GM19452 (cell line): ENCODE measurements at regions not wholly inside any gene's neighbourhood (a gene's known extent, or its start where the extent isn't known, plus 50 kb on each side); places are given as distances from the start of the nearest gene placed in this dataset.

Experiments used
- ATAC-seq: cut with Tn5 transposase; IDR thresholded peaks from one replicate; pipeline ENCODE4 v1.9.1; 2021; ENCODE audit not compliant: unreplicated experiment

DNA sequence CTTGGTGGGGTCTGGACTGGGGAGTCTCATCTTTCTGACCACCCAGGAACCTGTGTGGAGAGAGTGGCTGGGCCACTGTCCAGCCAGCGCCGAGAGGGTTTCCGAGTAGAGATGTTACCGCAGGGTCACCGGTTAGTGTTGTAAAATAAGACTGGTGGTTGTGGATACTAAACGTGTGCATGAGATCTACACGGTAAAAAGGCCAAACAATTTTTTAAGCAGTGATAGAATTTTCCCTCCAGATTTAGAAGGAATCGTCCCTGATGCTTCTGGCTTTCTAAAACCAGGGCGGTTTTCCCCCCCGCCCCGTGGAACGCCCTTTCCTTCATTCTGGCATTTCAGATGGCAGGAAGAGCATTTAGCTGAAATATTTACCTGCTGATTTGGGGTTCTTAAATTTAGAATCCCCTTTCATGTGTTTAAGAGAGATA, 72.6 kb upstream of the PPARA start:
- no peak for ATAC-seq

GRCh38 chr22:46078241-46079092, 71.9 kb upstream of the PPARA start:
- ATAC-seq, result no peak

DNA sequence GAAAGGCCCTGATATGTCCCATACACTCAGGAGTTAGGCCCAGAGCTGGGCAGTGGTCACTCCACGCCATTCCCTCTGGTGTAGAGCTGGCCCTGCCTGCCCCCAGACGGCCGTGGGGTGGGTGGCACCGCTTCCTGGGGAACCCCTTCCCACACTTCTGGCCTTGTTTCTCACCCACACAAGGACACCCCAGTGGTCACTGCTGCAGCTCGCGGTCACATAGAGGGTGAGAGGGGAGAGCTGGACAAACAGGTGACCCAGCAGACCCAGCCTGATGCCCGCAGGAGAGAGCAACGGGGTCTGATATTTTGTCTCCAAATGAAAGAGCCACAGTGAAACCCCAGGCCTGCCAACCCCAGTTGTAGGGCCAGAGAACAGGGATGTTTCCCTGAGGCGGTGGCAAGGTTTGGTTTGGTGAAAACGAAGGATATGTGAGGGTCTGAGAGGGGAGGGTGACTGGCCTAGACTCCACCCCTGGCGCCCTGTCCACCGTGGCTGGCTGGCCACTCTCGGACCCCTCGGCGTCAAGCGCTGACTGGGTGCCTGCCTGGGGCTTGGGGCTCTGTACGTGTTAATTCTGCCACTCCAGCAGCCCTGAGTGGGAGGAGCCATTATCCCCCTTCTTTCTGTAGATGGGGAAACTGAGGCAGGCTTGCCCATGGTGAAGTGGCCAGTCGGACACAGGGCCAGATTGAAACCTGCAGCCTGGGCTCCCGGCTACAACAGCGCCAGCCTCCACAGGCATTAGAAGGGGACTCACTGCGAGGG, 71.0 kb upstream of the PPARA start:
- no peak for ATAC-seq

DNA sequence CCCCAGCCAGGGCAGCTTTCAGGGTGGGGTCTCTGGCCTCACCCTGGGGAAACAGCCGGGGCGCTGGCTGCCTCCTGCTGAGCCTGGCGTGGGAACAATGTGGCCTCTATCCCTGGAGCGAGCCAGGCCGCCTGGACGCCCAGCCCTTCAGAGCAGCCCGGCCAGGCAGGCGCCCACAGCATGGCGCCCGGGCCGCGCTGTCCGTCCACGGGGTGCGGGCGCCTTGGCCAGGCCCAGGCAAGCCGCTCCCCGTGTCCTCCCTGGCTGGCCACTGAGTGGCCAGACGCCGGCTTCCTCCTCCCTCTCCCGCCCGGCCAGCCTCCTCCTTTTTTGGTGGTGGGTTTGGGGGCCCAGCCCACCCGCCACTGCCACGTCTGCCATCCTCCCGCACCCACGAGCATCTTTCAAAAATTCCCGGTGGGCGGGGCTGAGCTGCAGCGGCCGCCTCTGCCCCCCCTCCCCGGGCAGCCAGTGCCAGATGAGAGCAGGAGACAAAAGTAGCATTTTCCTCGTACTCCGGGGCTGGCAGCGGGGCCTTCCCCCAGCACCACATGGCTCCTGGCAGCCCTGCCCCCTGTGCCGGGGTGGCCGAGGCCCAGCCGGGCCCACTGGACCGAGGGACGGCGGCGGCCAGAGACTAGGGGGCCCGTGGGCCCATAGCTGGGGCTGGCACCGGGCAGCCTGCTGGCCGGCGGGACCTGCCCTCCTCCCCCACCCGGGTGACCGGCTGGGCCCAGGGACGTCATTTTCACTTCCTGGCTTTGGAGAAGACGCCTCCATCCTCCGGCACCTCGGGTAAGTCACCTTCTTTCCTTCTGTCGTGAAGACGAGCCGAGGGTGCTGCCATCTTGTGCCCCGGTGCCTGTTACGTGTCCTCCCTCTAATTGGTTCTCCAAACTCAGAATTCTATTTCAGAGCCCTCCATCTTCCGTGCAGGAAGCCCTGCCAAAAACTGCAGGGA, 70.2 kb upstream of the PPARA start:
- ATAC-seq, result no peak

DNA sequence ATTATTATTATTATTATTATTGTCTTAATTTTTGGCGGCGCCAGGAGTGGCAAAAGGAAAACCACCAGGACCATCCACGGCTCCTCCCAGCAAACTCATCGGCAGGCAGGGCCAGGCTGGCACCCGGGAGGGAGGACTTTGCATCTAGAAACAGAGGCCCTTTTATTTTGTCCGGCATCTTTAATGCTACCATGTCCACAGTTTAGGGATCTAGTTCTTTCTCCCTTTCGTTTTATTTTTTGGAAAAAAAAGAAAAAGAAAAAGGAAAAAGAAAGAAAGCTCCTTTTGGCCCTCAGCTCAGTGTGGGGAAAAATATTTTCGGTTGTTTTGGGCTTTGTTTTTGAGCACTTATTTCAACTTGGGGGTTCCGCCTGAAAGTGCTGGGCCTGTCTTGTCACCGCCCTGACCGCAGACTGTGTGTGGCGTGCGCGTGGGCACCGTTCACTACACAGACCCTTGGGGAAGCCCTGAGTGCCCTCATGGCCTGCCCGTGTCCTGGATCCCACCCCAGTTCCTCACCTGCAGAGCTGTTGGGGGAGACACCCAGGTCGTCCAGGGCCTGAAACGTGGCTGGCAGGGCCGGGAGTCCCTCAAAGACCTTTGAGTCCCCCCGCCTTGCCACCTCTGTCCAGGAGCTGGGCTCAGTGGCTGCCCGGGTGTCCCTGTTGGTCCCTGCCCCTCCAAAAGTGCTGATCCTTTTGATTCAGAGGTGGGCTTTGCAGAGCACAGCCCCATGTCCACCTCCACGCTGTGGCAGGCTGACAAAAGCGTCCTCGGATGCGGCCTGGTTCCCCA, 69.1 kb upstream of the PPARA start:
- no peak for ATAC-seq

GRCh38 chr22:46081831-46082210, 68.5 kb upstream of the PPARA start:
- no peak for ATAC-seq

- ATAC-seq, result no peak
Observed at GRCh38 chr22:46082633-46083032, 67.7 kb upstream of the PPARA start.

- ATAC-seq, result no peak
Observed at GRCh38 chr22:46083383-46084350, 66.7 kb upstream of the PPARA start.

- ATAC-seq, result no peak
Observed at GRCh38 chr22:46084376-46084775, 66.0 kb upstream of the PPARA start.

DNA sequence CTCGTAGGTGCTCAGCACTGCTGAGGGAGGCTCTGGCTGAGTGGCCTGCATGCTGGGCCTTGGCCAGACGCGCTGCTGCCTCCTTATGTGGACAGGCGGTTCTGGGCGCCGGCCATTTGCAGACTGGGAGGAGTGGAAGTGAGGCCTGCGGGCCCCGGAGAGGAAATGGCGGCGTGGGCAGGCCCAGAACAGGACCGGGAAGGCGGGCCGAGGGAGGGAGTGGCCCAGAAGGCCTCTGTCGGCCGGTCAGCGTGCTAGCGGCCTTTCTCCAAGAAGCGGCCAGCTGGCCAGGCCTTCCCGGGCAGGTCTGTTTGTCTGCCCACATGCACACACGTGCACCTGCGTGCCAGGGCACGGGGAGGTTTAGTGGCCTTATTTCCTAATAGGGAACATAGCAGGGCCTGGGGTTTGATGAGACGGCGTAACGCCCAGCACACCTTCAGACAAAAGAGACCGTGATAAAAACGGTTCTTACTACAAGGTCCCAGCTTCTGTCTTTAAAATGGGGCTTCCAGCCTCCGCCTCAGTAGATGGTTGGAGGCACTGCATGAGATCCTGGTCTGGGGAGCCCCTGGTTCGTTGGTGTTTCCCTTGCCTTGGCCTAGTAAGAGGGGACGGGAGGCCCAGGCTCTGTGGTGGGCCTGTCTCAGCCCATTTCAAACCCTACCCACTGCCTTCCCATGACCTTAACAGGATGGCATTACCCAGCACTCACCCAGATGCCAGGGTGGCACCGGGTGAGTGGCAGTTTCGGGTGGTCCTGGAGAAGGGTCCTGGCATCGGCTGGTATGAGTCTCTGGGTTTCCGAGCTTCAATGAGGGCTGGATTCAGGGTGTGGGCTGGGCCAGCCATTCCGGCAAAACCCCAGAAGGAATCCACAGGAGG, 65.1 kb upstream of the PPARA start:
- ATAC-seq, result no peak

DNA sequence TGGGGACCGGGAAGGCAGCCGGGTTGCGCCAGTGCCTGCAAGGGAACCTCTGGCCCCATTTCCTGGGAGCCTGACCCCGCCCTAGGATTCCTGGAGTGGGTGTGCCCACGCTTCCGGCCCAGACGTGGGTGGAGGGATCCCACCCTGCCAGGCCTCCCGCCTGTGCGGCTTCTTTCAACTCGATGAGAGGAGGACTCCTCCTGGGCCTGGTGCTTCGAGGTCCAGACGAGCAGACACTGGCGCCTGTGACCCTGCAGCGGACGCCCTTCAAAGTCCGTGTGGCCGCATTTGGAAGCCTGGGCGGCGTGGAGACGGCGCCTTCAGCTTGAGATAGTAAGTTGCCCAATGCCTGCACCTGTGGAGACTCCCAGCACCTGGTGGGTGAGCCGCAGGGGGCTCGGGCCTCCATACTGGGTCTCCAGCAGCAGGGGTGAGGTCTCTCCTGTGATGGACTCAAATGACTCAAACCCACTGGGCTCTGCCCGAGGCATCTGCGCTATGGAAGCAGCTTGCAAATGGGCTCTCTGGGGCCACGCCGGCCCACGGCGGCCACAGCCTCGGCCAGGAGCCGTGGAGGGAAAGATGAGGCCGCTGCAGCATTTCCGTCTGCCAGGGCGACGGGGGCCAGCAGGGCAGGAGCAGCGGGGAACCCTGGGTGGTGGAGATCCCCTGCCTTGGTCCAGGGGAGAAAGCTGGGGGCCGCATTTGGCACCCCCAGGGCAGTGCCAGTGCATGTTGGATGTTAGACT, 64.3 kb upstream of the PPARA start:
- no peak for ATAC-seq

DNA sequence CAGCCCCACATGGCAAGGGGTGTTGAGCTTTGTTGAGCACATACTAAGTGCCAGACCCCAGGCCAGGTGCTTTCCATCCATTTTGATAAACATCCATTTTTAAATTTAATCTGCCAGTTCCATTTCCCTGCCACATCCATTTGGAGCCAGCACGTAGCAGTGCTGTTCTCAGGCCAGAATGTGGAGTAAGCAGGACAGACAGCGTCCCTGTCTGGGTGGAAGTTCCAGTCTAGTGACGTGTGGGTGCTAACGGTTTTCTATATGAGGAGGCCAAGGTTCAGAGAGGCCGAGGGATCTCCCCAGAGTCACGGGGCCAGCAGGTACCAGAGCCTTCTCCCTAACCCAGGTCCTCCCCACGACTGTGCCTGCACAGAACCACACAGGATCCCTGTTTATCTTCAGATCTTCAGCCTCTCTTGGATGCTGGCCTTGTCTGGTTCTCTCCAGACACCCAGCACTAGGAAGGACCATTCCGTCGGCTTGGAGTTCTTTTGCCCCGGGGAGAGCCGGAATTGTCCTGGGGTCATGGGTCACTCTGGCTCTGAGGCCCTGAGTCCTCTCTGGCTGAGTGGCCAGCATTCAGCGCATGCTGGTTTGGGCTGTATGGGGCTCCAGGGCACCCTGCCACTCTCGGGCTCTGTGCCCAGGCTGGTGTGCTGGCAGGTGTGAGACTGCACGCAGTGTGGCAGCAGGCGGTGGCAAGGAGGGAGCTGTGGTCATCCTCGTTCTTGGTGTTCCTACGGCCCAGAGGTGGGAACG, 63.6 kb upstream of the PPARA start:
- no peak for ATAC-seq

GRCh38 chr22:46087336-46087690, 63.0 kb upstream of the PPARA start:
- no peak for ATAC-seq

DNA sequence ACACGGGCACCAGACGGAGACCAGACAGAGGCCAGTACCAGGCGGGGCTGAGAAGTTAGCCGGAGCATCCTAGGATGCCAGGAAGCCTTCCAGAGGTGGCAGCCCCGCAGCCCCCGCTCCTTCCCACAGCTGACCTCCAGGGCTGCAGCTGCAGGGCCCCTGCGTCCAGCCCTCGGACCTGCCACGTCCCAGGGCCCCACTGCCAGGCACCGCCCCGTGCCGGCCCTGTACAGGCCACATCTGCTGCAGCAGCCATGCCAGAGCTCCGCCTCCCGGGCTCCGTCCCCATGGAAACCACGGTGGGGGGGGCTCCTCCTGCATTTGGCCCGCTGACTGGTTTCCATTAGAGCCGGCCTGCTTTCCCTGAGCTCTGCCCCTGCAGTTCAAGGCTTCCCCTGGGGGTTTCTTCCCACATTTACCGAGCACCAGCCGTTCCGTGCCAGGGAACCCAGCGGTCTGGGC, 62.5 kb upstream of the PPARA start:
- ATAC-seq, result no peak

DNA sequence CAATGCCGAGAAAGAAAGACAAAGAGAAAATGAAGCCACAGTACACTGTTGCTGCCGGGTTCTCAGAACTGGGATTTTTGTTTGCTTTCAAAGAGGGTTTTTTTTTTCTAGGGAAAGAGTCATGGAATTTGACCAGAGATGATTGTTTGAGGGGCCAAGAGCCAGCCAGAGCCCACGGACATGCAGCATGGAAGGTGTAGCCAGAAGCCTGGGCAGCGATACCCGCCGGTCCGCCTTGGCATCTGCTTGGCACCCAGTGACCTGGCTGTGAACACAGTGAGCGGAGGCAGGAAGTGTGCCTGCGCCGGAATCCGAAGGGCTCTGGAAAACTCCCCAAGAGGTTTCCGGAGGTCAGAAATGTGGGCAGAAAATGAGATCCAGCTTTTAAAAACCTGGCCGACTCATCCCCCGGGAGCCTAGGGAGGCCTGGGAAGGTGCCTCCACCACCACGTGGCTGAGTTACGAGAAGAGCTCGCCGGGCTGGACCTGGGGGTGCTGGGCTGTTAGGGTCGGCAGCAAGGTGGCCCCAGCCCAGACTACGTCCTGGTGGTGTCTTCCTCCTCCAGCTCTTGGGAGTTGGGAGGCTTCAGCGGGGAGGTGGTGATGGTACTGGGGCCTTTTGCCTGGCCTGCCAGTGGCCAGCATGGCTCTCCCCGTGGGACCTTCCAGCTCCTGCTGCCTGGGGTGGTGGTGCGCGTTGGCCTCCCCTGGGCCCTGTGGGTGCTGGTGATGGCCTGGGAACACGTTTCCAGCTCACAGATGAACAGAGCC, 61.6 kb upstream of the PPARA start:
- no peak for ATAC-seq

DNA sequence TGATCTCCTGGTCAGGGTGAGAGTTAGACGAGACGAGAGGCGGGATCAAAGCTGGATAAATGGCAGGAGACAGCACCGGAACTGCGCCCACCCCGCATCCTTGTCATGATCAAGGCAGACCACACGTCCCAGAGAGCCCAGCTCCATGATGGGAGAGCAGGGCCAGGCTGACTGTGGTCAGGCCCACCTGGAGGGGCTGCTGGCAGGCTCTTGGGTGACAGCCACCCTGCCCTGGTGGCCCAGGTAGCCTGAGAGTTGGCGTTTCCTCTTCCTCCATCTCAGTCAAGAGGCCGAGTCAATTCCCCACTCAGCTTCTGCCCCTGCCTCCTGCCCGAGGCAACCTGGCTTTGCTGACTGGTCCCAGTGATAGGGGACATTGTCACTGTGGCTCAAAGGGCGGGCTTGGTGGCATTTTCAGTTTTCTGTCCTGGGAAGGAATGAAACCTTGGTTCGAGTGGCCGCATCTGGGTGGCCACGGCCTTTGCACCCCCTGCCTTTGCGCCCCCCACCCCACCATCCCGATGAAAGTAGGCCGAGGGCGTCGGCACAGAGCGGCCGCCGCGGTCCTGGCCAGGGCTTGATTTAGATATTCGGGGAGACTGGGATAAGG, 60.8 kb upstream of the PPARA start:
- ATAC-seq, result no peak
